ENCODE measurements at regions not wholly inside any gene's neighbourhood (a gene's known extent, or its start where the extent isn't known, plus 50 kb on each side); places are given as distances from the start of the nearest gene placed in this dataset.

- intact Hi-C loops (cut with DNase I): no loop called here
- Histone ChIP-seq H3K4me1 (no peaks in the 10 kb centered on the region), H3K27me3 (no peaks in the 10 kb centered on the region), H3K27ac (no peak overlapping the region), H3K36me3 (no peaks in the 10 kb centered on the region), H3K9me3 (no peaks in the 10 kb centered on the region), H3K4me3 (no peak overlapping the region)
- WGBS, 2 donors: 87 to 92% methylated on average over 4 of the region's 4 CpGs
- TF ChIP-seq POLR2AphosphoS5 (IDR thresholded peaks at IDR 0.05): no peak
- no peak for TF ChIP-seq EP300 (IDR thresholded peaks at IDR 0.05)
- TF ChIP-seq POLR2A (IDR thresholded peaks at IDR 0.05): no peak
- DNase-seq: no peak
Measured at GRCh38 chr19:28350037-28350436, 862.9 kb downstream of the UQCRFS1 start.

- Histone ChIP-seq H3K4me1 (no peaks in the 10 kb centered on the region), H3K27ac (no peak overlapping the region), H3K9me3 (no peaks in the 10 kb centered on the region), H3K36me3 (no peaks in the 10 kb centered on the region), H3K27me3 (no peaks in the 10 kb centered on the region), H3K4me3 (no peak overlapping the region)
- TF ChIP-seq EP300 (IDR thresholded peaks at IDR 0.05): no peak
- TF ChIP-seq CTCF (IDR thresholded peaks at IDR 0.05): no peak
- intact Hi-C loops (cut with DNase I): no loop called here
- no peak for DNase-seq
- 70 to 82% methylated on average over 2 of the region's 2 CpGs for WGBS, 2 donors
Measured at GRCh38 chr19:28349604-28350003, 863.3 kb downstream of the UQCRFS1 start.

- no peak for TF ChIP-seq CTCF (IDR thresholded peaks at IDR 0.05)
- TF ChIP-seq POLR2A (IDR thresholded peaks at IDR 0.05): no peak
- TF ChIP-seq EP300 (IDR thresholded peaks at IDR 0.05): no peak
- no peak for TF ChIP-seq POLR2AphosphoS5 (IDR thresholded peaks at IDR 0.05)
- H3K36me3 ChIP-seq: no peaks in the 10 kb centered on the region
- DNase-seq: no peak
Measured at GRCh38 chr19:28345811-28346210, 867.1 kb downstream of the UQCRFS1 start.

GRCh38 chr19:28341810-28342350, 871.1 kb downstream of the UQCRFS1 start:
- H3K9me3 ChIP-seq: peaks cover 0 to 2% (median 1%) of the 10 kb centered on the region in 4 donors
- WGBS, 2 donors: 83 to 89% methylated on average over 5 of the region's 5 CpGs

More at GRCh38 chr19:28345811-28346210, 867.1 kb downstream of the UQCRFS1 start:
- intact Hi-C loops (cut with DNase I): no loop called here
- no peaks in the 10 kb centered on the region for H3K4me1 ChIP-seq
- no peak overlapping the region for H3K27ac ChIP-seq
- no peaks in the 10 kb centered on the region for H3K27me3 ChIP-seq
- WGBS, 2 donors: 70 to 71% methylated on average over 3 of the region's 3 CpGs
- H3K9me3 ChIP-seq: no peaks in the 10 kb centered on the region
- no peak overlapping the region for H3K4me3 ChIP-seq

GRCh38 chr19:28334419-28334818, 878.5 kb downstream of the UQCRFS1 start:
- no peaks in the 10 kb centered on the region for H3K27me3 ChIP-seq
- H3K9me3 ChIP-seq: peaks cover 0 to 2% (median 0%) of the 10 kb centered on the region in 4 donors
- no peak for DNase-seq
- H3K36me3 ChIP-seq: no peaks in the 10 kb centered on the region
- no peak overlapping the region for H3K27ac ChIP-seq
- 75 to 79% methylated on average over 4 of the region's 4 CpGs for WGBS, 2 donors
- H3K4me1 ChIP-seq: no peaks in the 10 kb centered on the region
- TF ChIP-seq EP300 (IDR thresholded peaks at IDR 0.05) (no peak), POLR2AphosphoS5 (IDR thresholded peaks at IDR 0.05) (no peak), CTCF (IDR thresholded peaks at IDR 0.05) (no peak), POLR2A (IDR thresholded peaks at IDR 0.05) (no peak)
- no peak overlapping the region for H3K4me3 ChIP-seq
- intact Hi-C loops (cut with DNase I): no loop called here

More at GRCh38 chr19:28341810-28342350, 871.1 kb downstream of the UQCRFS1 start:
- intact Hi-C loops (cut with DNase I): no loop called here
- no peak overlapping the region for H3K4me3 ChIP-seq
- H3K27me3 ChIP-seq: no peaks in the 10 kb centered on the region
- H3K36me3 ChIP-seq: no peaks in the 10 kb centered on the region
- no peak overlapping the region for H3K27ac ChIP-seq
- TF ChIP-seq POLR2AphosphoS5 (IDR thresholded peaks at IDR 0.05) (no peak), CTCF (IDR thresholded peaks at IDR 0.05) (no peak)
- no peaks in the 10 kb centered on the region for H3K4me1 ChIP-seq
- DNase-seq: no peak

Data from sigmoid colon (tissue), 6 donors.